Immature natural killer cell (primary cell): ENCODE measurements at regions not wholly inside any gene's neighbourhood (a gene's known extent, or its start where the extent isn't known, plus 50 kb on each side); places are given as distances from the start of the nearest gene placed in this dataset.
"Not testable (repeated sequence)": the region's sequence is repeated elsewhere in the genome, so short reads cannot be mapped to it uniquely, and the experiment has no call there.

Experiments used
- DNase-seq, 3 donors: peaks; one replicate each; pipeline ENCODE4 v3.0.0; 2022; ENCODE audit warnings: mixed read lengths in 1 of 3
- H3K27ac Mint-ChIP-seq, 6 donors: one replicate each; pipeline ENCODE4 v1.8.0; 2020; ENCODE audit warnings: mixed read lengths in 6 of 6, mild to moderate bottlenecking in 5 of 6, inconsistent platforms in 4 of 6, moderate library complexity in 3 of 6
- H3K27me3 Mint-ChIP-seq, 3 donors: one replicate each; pipeline ENCODE4 v1.8.0; 2020 to 2021; ENCODE audit warnings: low read depth in 3 of 3, mild to moderate bottlenecking in 3 of 3, mixed read lengths in 3 of 3, moderate library complexity in 3 of 3, inconsistent platforms in 1 of 3
- H3K36me3 Mint-ChIP-seq, 3 donors: one replicate each; pipeline ENCODE4 v1.8.0; 2020; ENCODE audit warnings: mixed read lengths in 3 of 3, inconsistent platforms in 2 of 3, mild to moderate bottlenecking in 2 of 3
- H3K4me1 Mint-ChIP-seq, 2 donors: one replicate each; pipeline ENCODE4 v1.8.0; 2020; ENCODE audit warnings: inconsistent platforms in 2 of 2, mild to moderate bottlenecking in 2 of 2, mixed read lengths in 2 of 2, moderate library complexity in 1 of 2
- H3K4me3 Mint-ChIP-seq, 5 donors: one replicate each; pipeline ENCODE4 v1.8.0; 2020; ENCODE audit warnings: mild to moderate bottlenecking in 5 of 5, mixed read lengths in 5 of 5, inconsistent platforms in 3 of 5, moderate library complexity in 3 of 5
- H3K9me3 Mint-ChIP-seq, 6 donors: one replicate each; pipeline ENCODE4 v1.8.0; 2020; ENCODE audit warnings: mild to moderate bottlenecking in 6 of 6, mixed read lengths in 6 of 6, inconsistent platforms in 4 of 6, moderate library complexity in 3 of 6

GRCh38 chr7:149622444-149623210 lies 125.0 kb upstream of the ZNF746 start:
- DNase-seq = no peak
- peaks cover 9 to 15% (median 15%) of the 10 kb centered on the region in 3 donors for H3K36me3 Mint-ChIP-seq
- peak overlapping the region; percentile 76 to 95 (median 90) for H3K4me3 Mint-ChIP-seq
- H3K27ac Mint-ChIP-seq = peak overlapping the region; percentile 79 to 93 (median 88)
- peaks cover 43 to 46% of the 10 kb centered on the region in 2 donors for H3K4me1 Mint-ChIP-seq
- no peaks in the 10 kb centered on the region for H3K9me3 Mint-ChIP-seq
- peaks cover 11 to 21% (median 18%) of the 10 kb centered on the region in 3 donors for H3K27me3 Mint-ChIP-seq

GRCh38 chr7:149621776-149622175 lies 124.2 kb upstream of the ZNF746 start:
- Mint-ChIP-seq H3K4me1 (peaks cover 43 to 46% of the 10 kb centered on the region in 2 donors), H3K27ac (peak overlapping the region; percentile 79 to 93 (median 88)), H3K36me3 (peaks cover 16 to 23% (median 22%) of the 10 kb centered on the region in 3 donors), H3K9me3 (no peaks in the 10 kb centered on the region), H3K27me3 (peaks cover 11 to 20% (median 19%) of the 10 kb centered on the region in 3 donors), H3K4me3 (peak overlapping the region; percentile 76 to 95 (median 90))
- DNase-seq = peak; percentile 53 to 73 (median 63)

- Mint-ChIP-seq H3K27me3 (peaks cover 12 to 19% (median 14%) of the 10 kb centered on the region in 3 donors), H3K4me3 (peak overlapping the region; percentile 7 to 93 (median 36)), H3K9me3 (no peaks in the 10 kb centered on the region), H3K27ac (peak overlapping the region; percentile 79 to 93 (median 88)), H3K4me1 (peaks cover 47 to 54% of the 10 kb centered on the region in 2 donors), H3K36me3 (peaks cover 22 to 31% (median 29%) of the 10 kb centered on the region in 3 donors)
- peak; percentile 66 to 71 (median 70) for DNase-seq
Measured at GRCh38 chr7:149620961-149621360, 123.4 kb upstream of the ZNF746 start.

GRCh38 chr7:149616898-149617297 lies 119.3 kb upstream of the ZNF746 start:
- Mint-ChIP-seq H3K4me3 (no peak overlapping the region), H3K9me3 (no peaks in the 10 kb centered on the region), H3K27ac (peak overlapping the region in 2 of 6 donors; percentile 39 to 69), H3K27me3 (peaks cover 5 to 10% (median 10%) of the 10 kb centered on the region in 3 donors), H3K36me3 (peaks cover 36 to 71% (median 57%) of the 10 kb centered on the region in 3 donors), H3K4me1 (peaks cover 26 to 32% of the 10 kb centered on the region in 2 donors)
- no peak for DNase-seq

GRCh38 chr7:149615690-149616270 lies 118.2 kb upstream of the ZNF746 start:
- no peaks in the 10 kb centered on the region for H3K9me3 Mint-ChIP-seq
- H3K36me3 Mint-ChIP-seq = peaks cover 36 to 75% (median 54%) of the 10 kb centered on the region in 3 donors
- peak overlapping the region in 2 of 6 donors; percentile 26 to 58 for H3K27ac Mint-ChIP-seq
- peaks cover 15 to 21% of the 10 kb centered on the region in 2 donors for H3K4me1 Mint-ChIP-seq
- peaks cover 5 to 9% (median 6%) of the 10 kb centered on the region in 3 donors for H3K27me3 Mint-ChIP-seq
- no peak for DNase-seq
- H3K4me3 Mint-ChIP-seq = no peak overlapping the region

GRCh38 chr7:149610441-149611011 lies 112.9 kb upstream of the ZNF746 start:
- H3K27me3 Mint-ChIP-seq = peaks cover 0 to 4% (median 3%) of the 10 kb centered on the region in 3 donors
- peaks cover 4 to 7% of the 10 kb centered on the region in 2 donors for H3K4me1 Mint-ChIP-seq
- no peaks in the 10 kb centered on the region for H3K9me3 Mint-ChIP-seq
- no peak for DNase-seq
- peaks cover 26 to 76% (median 40%) of the 10 kb centered on the region in 3 donors for H3K36me3 Mint-ChIP-seq
- H3K4me3 Mint-ChIP-seq = no peak overlapping the region
- no peak overlapping the region for H3K27ac Mint-ChIP-seq

GRCh38 chr7:149608168-149608567 lies 110.6 kb upstream of the ZNF746 start:
- H3K4me1 Mint-ChIP-seq = peaks cover 0 to 6% of the 10 kb centered on the region in 2 donors
- DNase-seq = no peak
- H3K9me3 Mint-ChIP-seq = no peaks in the 10 kb centered on the region
- no peak overlapping the region for H3K27ac Mint-ChIP-seq
- no peak overlapping the region for H3K4me3 Mint-ChIP-seq
- H3K36me3 Mint-ChIP-seq = peaks cover 22 to 54% (median 28%) of the 10 kb centered on the region in 3 donors
- H3K27me3 Mint-ChIP-seq = peaks cover 2 to 4% (median 3%) of the 10 kb centered on the region in 3 donors

GRCh38 chr7:149607683-149608082 lies 110.1 kb upstream of the ZNF746 start:
- Mint-ChIP-seq H3K4me3 (no peak overlapping the region), H3K27ac (no peak overlapping the region), H3K27me3 (peaks cover 2 to 5% (median 3%) of the 10 kb centered on the region in 3 donors), H3K36me3 (peaks cover 18 to 52% (median 23%) of the 10 kb centered on the region in 3 donors), H3K4me1 (peaks cover 0 to 6% of the 10 kb centered on the region in 2 donors), H3K9me3 (no peaks in the 10 kb centered on the region)
- DNase-seq = no peak

- Mint-ChIP-seq H3K9me3 (no peaks in the 10 kb centered on the region), H3K27me3 (peaks cover 2 to 3% (median 2%) of the 10 kb centered on the region in 3 donors), H3K36me3 (peaks cover 12 to 43% (median 16%) of the 10 kb centered on the region in 3 donors), H3K4me3 (no peak overlapping the region), H3K4me1 (peaks cover 0 to 6% of the 10 kb centered on the region in 2 donors), H3K27ac (peak overlapping the region in 2 of 6 donors; percentile 8 to 74)
- DNase-seq = no peak
Measured at GRCh38 chr7:149606826-149607225, 109.2 kb upstream of the ZNF746 start.

GRCh38 chr7:149605696-149606095 lies 108.1 kb upstream of the ZNF746 start:
- H3K27ac Mint-ChIP-seq = peak overlapping the region; percentile 4 to 65 (median 34)
- peaks cover 12 to 37% (median 19%) of the 10 kb centered on the region in 3 donors for H3K36me3 Mint-ChIP-seq
- H3K4me1 Mint-ChIP-seq = peaks cover 7 to 15% of the 10 kb centered on the region in 2 donors
- H3K9me3 Mint-ChIP-seq = no peaks in the 10 kb centered on the region
- H3K4me3 Mint-ChIP-seq = no peak overlapping the region
- DNase-seq = no peak
- peaks cover 2 to 3% (median 2%) of the 10 kb centered on the region in 3 donors for H3K27me3 Mint-ChIP-seq

GRCh38 chr7:149604521-149604920 lies 106.9 kb upstream of the ZNF746 start:
- Mint-ChIP-seq H3K36me3 (peaks cover 14 to 28% (median 16%) of the 10 kb centered on the region in 3 donors), H3K27ac (no peak overlapping the region), H3K27me3 (peaks cover 2 to 6% (median 5%) of the 10 kb centered on the region in 3 donors)

GRCh38 chr7:149600669-149601330 lies 103.2 kb upstream of the ZNF746 start:
- peak overlapping the region; percentile 29 to 70 (median 55) for H3K4me3 Mint-ChIP-seq
- H3K36me3 Mint-ChIP-seq = peaks cover 7 to 13% (median 11%) of the 10 kb centered on the region in 3 donors
- peaks cover 28 to 32% of the 10 kb centered on the region in 2 donors for H3K4me1 Mint-ChIP-seq
- peak overlapping the region in 5 of 6 donors; percentile 34 to 89 (median 76) for H3K27ac Mint-ChIP-seq
- H3K9me3 Mint-ChIP-seq, H3K27me3 Mint-ChIP-seq: not testable (repeated sequence)
- DNase-seq = peak; percentile 35 to 67 (median 36)

More at GRCh38 chr7:149604521-149604920, 106.9 kb upstream of the ZNF746 start:
- no peak for DNase-seq
- Mint-ChIP-seq H3K4me1 (peaks cover 19 to 27% of the 10 kb centered on the region in 2 donors), H3K9me3 (no peaks in the 10 kb centered on the region), H3K4me3 (no peak overlapping the region)

GRCh38 chr7:149599636-149600206 lies 102.1 kb upstream of the ZNF746 start:
- Mint-ChIP-seq H3K4me3 (peak overlapping the region in 4 of 5 donors; percentile 8 to 70 (median 58)), H3K9me3 (no peaks in the 10 kb centered on the region), H3K27me3 (peaks cover 5 to 6% (median 5%) of the 10 kb centered on the region in 3 donors), H3K27ac (peak overlapping the region; percentile 61 to 89 (median 78)), H3K4me1 (peaks cover 28 to 30% of the 10 kb centered on the region in 2 donors), H3K36me3 (peaks cover 7 to 13% (median 10%) of the 10 kb centered on the region in 3 donors)
- no peak for DNase-seq
